Hepatocyte (in vitro differentiated cells): ENCODE measurements at regions not wholly inside any gene's neighbourhood (a gene's known extent, or its start where the extent isn't known, plus 50 kb on each side); places are given as distances from the start of the nearest gene placed in this dataset.

ENCODE experiments used
- EZH2 ChIP-seq: fragments of 200-600 bp; sonication (generic); IDR thresholded peaks from 2 replicates; pipeline ENCODE4 v1.6.1; 2016; ENCODE audit warnings: antibody characterized with exemption, mild to moderate bottlenecking, borderline replicate concordance
- EZH2phosphoT487 ChIP-seq: fragments of 200-600 bp; sonication (generic); IDR thresholded peaks from one replicate; pipeline ENCODE4 v1.6.1; 2018; ENCODE audit warnings: antibody characterized with exemption, mild to moderate bottlenecking, low read depth, moderate library complexity; ENCODE audit not compliant: unreplicated experiment, severe bottlenecking
- TF ChIP-seq, protein P1 (sequence below): fragments of 200-600 bp; sonication (generic); IDR thresholded peaks from 2 replicates; pipeline ENCODE4 v1.5.1; 2016; ENCODE audit warnings: antibody characterized with exemption, mild to moderate bottlenecking; ENCODE audit not compliant: poor library complexity

GRCh38 chr21:19489930-19490329 is 1086.3 kb upstream of the TMPRSS15 start:
- TF ChIP-seq, protein P1, sequence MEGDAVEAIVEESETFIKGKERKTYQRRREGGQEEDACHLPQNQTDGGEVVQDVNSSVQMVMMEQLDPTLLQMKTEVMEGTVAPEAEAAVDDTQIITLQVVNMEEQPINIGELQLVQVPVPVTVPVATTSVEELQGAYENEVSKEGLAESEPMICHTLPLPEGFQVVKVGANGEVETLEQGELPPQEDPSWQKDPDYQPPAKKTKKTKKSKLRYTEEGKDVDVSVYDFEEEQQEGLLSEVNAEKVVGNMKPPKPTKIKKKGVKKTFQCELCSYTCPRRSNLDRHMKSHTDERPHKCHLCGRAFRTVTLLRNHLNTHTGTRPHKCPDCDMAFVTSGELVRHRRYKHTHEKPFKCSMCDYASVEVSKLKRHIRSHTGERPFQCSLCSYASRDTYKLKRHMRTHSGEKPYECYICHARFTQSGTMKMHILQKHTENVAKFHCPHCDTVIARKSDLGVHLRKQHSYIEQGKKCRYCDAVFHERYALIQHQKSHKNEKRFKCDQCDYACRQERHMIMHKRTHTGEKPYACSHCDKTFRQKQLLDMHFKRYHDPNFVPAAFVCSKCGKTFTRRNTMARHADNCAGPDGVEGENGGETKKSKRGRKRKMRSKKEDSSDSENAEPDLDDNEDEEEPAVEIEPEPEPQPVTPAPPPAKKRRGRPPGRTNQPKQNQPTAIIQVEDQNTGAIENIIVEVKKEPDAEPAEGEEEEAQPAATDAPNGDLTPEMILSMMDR = no peak
- TF ChIP-seq EZH2 (no peak), EZH2phosphoT487 (no peak)
